ENCODE measurements at regions not wholly inside any gene's neighbourhood (a gene's known extent, or its start where the extent isn't known, plus 50 kb on each side); places are given as distances from the start of the nearest gene placed in this dataset.

GRCh38 chr9:74102702-74103101 lies 394.4 kb upstream of the RORB start:
- no peak for TF ChIP-seq POLR2A (IDR thresholded peaks at IDR 0.05)
- TF ChIP-seq, protein P1, sequence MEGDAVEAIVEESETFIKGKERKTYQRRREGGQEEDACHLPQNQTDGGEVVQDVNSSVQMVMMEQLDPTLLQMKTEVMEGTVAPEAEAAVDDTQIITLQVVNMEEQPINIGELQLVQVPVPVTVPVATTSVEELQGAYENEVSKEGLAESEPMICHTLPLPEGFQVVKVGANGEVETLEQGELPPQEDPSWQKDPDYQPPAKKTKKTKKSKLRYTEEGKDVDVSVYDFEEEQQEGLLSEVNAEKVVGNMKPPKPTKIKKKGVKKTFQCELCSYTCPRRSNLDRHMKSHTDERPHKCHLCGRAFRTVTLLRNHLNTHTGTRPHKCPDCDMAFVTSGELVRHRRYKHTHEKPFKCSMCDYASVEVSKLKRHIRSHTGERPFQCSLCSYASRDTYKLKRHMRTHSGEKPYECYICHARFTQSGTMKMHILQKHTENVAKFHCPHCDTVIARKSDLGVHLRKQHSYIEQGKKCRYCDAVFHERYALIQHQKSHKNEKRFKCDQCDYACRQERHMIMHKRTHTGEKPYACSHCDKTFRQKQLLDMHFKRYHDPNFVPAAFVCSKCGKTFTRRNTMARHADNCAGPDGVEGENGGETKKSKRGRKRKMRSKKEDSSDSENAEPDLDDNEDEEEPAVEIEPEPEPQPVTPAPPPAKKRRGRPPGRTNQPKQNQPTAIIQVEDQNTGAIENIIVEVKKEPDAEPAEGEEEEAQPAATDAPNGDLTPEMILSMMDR (IDR thresholded peaks at IDR 0.05) = no peak

Data from heart left ventricle (tissue), 13 donors.